NCI-H446 (cell line): ENCODE measurements at regions not wholly inside any gene's neighbourhood (a gene's known extent, or its start where the extent isn't known, plus 50 kb on each side); places are given as distances from the start of the nearest gene placed in this dataset.
"Not testable (repeated sequence)": the region's sequence is repeated elsewhere in the genome, so short reads cannot be mapped to it uniquely, and the experiment has no call there.

Experiments used
- DNase-seq, 2 experiments: peaks; one replicate each; lab custom pipeline; 2025; lab: John Stamatoyannopoulos, UW

DNA sequence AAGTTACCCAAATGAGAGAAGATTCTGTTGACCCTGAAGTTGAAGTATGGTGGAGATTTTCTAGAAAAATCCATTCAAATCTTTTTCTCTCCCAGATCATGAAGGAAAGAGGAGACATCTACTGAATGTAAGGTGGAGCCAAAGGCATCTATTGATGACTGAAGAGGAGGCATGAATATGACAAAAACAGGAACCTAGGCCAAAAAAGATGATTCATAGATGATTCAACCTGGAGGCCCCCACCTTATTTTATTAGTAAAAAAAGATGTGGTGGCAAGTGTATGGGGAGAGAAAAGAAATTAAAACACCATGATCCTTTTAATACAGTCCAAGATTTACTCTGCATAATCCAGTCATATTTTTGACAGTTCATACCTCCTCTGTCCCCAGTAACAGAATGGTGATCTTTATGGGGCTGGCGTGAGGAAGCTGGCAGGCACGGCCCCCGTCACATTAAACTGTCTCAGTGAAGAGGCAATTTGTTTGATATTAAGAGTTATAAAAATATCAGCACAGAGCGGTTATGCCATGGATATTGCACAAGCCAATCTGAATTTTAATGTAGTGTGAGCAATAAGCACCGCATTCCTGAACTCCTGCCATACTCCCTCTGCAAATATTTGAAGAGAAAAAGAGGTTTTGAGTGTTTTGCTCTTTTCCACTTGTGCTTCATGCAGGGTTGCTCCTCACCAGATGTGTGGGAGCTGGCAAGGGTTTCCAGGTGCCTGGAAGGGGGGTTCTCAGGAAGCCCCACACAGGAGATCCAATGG, 94.4 kb downstream of the TRIM43 start:
- not testable (repeated sequence) for DNase-seq

GRCh38 chr2:95687852-95688251, 96.1 kb downstream of the TRIM43 start:
- not testable (repeated sequence) for DNase-seq

GRCh38 chr2:95691210-95691609, 99.4 kb downstream of the TRIM43 start:
- not testable (repeated sequence) for DNase-seq

DNA sequence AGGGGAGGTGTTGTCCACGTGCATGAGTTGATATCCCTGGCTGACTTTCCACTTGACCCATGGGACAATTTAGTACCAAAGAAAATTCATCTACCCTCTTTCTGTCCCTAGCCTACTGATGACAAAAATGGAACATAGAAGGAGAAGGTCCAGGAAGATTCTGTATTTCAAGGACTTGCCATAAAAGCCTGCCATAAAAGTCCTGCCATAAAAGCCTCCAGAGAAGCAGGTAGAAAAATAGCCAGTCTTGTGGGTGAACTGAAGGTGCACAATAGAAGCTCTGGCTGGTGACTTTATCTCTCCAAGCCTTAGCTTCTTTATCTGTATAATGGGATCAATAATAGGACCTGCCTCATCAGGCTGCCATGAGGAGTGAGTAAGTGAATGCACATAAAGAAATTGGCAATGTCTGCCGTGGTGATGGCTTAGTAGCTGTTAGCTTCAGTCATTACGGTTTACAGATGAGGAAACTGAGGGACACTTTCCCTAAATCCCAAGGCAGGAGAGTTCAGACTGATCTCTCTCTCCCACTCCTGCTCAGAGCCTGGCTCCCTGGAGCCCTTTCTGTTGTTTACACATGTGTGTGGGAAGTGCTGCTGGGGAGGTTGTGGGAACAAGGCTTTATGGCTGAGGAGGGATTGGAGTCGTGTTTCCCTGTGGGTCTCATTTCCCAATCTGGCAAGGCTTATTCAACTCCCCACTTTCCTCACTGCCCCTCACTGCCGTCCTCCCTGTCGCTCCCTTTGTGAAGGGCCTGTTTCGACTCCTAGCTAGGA, 101.5 kb downstream of the TRIM43 start:
- DNase-seq, result not testable (repeated sequence)

DNA sequence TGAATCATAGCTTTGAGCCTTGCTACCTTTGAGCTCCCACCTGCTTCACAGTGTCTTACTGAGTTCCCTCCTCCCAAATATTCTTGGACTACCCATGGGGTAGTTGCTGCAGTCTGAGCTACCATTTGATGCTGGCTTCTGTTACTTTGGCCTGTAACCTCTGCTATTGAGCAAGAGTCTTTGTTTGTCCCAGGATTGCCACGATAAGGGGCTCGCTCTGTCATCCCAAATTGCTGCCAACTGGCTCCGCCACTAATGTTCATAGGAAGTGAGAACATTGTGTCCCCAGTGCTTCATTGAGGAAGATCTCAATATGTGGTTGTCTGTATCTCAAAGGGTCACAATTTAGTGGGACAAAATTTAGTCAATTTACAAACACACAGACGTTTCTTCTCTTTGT, 103.8 kb downstream of the TRIM43 start:
- DNase-seq, result no peak

GRCh38 chr2:95698146-95698545, 106.3 kb downstream of the TRIM43 start:
- no peak for DNase-seq

DNA sequence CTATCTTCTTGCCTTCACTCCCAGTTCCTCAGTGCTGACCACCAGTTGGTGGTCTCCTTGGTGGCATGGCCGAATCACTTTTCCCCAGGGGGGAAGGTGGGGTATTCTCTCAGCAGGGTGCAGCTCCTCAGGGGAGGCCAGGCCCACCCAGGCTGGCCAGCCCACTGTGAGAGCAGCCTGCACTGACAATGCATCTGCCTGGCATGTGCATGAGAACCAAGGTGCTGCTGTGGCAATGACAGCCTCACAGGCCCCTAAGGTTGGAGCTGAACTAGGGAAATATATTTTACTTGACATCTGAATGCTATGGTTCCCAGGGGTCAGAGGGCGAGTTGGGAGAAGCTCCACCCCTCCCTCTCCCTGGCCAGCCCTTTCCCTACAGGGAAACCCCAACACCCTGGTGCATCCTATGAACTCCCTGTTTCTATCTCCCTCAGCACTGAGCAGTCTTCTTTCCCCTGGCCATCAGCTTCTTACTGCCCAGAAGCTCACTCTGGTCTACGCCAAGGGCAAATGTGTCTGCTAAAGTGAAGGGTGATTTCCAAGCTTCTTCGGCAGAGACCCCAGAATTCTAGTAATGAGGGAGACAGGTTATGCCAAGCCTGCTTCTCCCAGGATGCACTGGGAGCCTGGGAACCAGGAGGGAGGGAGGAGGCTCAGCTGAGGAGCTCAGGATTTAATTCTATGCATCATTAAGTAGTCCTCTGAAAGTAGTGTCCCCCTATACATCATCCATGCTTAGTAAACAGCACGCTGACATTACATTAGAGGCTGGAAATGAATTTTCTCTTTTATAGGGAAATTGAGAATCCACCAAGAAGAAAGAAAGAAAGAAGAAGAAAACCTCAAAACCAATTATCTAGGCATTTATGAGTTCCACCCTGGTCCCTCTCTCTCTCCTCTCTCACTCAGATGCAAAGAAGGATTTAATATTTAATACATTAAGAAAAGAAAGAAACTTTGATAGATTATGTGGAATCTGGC, 107.7 kb downstream of the TRIM43 start:
- not testable (repeated sequence) for DNase-seq

GRCh38 chr2:95700519-95700918, 108.7 kb downstream of the TRIM43 start:
- DNase-seq, result no peak

DNA sequence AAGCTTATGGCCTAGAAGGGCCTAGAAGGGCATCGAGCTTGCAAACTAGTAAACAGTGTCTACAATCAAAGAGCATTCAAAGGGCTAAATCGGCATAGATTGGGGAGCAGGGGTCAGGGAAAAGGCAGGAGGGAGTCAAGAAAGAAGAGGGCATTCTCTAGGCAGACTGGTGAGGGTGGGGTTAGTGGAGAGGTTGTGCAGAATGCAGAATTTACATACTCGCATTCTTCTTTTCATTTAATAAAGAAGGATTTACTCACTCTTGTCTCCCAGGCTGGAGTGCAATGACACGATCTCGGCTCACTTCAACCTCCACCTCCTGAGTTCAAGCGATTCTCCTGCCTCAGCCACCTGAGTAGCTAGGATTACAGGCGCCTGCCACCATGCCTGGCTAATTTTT, 110.7 kb downstream of the TRIM43 start:
- no peak for DNase-seq

- not testable (repeated sequence) for DNase-seq
Measured at GRCh38 chr2:95707161-95707560, 115.4 kb downstream of the TRIM43 start.

- DNase-seq, result no peak
Measured at GRCh38 chr2:95707837-95708236, 116.0 kb downstream of the TRIM43 start.

- DNase-seq, result no peak
Measured at GRCh38 chr2:95709831-95710230, 118.0 kb downstream of the TRIM43 start.

DNA sequence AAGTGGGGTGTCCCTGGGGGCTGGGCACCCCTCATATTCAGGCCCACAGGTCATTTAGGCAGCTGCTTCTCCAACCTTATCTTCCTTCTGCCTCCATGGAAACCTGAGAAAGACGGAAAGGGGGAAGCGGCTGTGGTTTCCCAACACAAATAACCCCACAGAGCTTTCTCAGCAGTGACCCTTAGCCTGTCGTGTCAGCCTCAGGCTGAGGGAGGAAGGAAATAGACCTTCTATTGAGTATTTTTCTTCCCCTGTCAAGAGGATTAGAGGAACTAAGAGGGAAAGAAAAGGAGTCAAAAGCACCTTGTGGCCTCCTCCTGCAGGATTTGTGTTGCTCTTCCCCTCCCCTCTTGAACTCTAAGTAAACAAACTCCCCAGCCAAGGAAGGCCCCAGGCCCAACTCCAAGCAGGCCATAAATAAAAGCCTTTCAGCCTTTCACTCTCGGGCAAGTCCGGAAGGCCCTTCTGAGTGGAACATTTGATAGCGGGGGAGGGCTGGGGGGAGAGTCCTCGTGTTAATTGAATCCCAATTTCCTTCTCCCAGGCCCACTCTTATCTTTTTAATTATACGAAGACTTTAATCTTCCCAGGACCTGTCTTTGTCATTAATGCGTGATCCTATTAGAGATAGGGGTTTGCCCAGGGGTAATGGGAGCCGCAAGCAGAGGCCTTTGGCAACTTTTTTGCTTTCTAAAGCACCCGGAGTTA, 121.8 kb downstream of the TRIM43 start:
- DNase-seq, result not testable (repeated sequence)

- DNase-seq, result not testable (repeated sequence)
Measured at GRCh38 chr2:95714398-95714797, 122.6 kb downstream of the TRIM43 start.

- DNase-seq, result no peak
Measured at GRCh38 chr2:95719473-95720060, 127.8 kb downstream of the TRIM43 start.

- no peak for DNase-seq
Measured at GRCh38 chr2:95721726-95722125, 129.9 kb downstream of the TRIM43 start.

DNA sequence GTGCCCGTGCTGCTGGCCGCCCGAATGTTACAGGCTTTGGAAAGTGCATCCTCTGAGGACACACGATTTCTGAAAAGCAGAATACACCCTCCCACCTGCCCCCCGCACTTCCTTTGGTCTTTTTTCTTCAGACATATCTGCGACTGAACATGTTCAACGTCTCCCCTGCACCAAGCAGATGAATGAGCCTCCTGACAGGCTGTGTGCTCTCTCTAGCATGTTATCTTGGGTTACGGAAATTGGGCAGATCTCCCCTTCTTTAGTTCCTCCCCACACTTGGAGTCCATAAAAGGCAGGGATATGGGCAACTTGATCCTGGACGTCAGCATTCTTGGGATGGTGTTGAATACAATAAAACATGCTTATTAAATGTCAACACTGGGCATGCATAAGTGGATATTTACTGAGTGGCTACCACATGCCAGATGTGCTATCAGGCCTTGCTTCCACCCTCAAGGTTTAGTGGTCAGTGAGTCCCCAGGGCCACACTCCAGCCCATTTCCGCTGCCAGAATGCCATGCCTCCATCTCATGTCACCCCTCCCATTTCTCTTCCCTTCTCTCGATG, 130.4 kb downstream of the TRIM43 start:
- DNase-seq, result no peak

DNA sequence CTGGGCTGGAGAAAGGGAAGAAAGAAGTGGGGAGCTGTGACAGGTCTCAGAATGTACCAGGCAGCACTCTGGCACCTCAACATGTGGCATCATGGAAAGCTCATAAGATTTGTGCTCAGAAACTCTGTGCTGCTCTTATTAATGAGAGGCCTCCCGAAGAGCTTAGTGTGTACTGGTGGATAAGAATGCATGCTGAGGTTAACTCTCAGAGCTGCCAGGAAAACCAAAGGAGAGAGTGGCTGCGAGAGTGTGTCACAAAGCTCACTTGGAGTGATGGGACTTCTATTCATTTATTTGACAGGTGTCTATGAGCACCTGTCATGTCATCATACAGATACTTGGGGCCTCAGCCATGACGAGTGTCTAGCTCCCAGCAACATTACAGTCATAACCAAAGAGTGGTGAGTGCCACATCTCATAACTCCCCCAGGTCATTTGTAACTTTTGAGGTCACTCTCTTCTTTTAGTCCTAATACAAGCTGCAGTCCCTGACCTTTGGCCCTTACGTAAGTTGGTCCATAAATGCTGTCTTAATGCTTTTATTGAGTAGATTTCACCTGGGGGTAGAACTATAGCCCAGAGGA, 131.9 kb downstream of the TRIM43 start:
- DNase-seq, result not testable (repeated sequence)

DNA sequence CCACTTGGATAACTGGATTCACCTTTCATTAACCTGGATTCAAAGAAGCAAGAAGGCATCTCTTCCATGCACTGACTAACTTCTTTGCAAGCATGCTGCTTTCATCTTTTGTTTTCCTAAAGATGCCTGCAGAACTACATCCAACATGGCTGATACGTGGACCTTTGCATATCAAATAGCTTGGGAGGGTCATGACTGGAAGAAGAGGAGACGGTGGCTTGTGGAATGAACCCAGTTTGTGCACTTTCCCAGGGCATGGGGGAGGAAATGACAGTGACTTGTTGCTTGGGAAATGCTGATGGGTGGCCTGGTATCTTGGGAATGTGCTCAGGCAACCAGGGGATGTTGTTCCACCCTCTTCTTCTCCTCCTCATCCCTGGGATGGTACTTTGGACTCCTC, 133.4 kb downstream of the TRIM43 start:
- not testable (repeated sequence) for DNase-seq

DNA sequence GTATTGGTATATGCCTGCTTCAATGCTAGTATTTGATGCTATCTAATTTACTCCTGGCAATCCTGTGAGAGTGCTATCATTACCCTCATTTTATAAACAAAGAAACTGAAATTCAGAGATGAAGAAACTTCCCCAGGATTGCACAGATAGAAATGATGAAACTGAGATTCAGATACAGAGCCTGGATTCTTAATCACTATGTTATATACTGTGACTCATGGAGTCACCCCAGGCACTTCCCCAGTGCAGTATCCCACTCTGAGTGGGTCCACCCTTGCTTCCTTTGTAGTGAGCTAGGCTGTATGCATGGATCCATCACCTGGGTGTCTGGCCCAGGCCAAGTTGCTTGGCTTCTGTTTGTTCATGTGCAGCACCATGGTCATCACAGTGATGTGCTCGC, 133.9 kb downstream of the TRIM43 start:
- not testable (repeated sequence) for DNase-seq
